ENCODE measurements at regions not wholly inside any gene's neighbourhood (a gene's known extent, or its start where the extent isn't known, plus 50 kb on each side); places are given as distances from the start of the nearest gene placed in this dataset.

- no peak for TF ChIP-seq EZH2 (IDR thresholded peaks at IDR 0.05; ENCODE audit: borderline replicate concordance, low read depth, low read length, severe bottlenecking)
- no peak for TF ChIP-seq CTCF (IDR thresholded peaks at IDR 0.05; ENCODE audit: borderline replicate concordance, extremely low read depth, low read length, poor library complexity, severe bottlenecking)
These were observed 173.2 kb upstream of the FAM9B start for GRCh38 chrX:9207142-9207541.
